Naive thymus-derived CD4-positive, alpha-beta T cell (primary cell): ENCODE measurements at regions not wholly inside any gene's neighbourhood (a gene's known extent, or its start where the extent isn't known, plus 50 kb on each side); places are given as distances from the start of the nearest gene placed in this dataset.

Experiments
- ATAC-seq: fragments of 150-1000 bp; cut with Tn5 transposase; 2 replicates; pipeline ENCODE4 v1.10.0; 2021; ENCODE audit warnings: mild to moderate bottlenecking, moderate library complexity
- CTCF ChIA-PET: fragments of 350-600 bp; sonication (Branson Sonifier 250); formaldehyde crosslinking; loops from one replicate; lab custom pipeline; 2021; ENCODE audit warnings: antibody characterized with exemption; lab: Charles Lee
- POLR2A ChIA-PET: fragments of 350-600 bp; sonication (Branson Sonifier 250); formaldehyde crosslinking; loops from one replicate; lab custom pipeline; 2021; ENCODE audit warnings: antibody characterized with exemption, inconsistent platforms; lab: Charles Lee
- DNase-seq, 9 donors: peaks; one replicate each; pipeline versions ENCODE4 v3.0.0 to v3.0.0-alpha.2; 2020 to 2022; ENCODE audit warnings: mixed read lengths in 1 of 9
- H3K27ac ChIP-seq: one replicate; pipeline ENCODE4 v1.7.0; 2013; ENCODE audit warnings: mild to moderate bottlenecking, low read depth, low read length, moderate library complexity
- H3K27me3 ChIP-seq, 2 donors: one replicate each; pipeline ENCODE4 v1.7.0; 2013; ENCODE audit warnings: low read length in 2 of 2, mild to moderate bottlenecking in 2 of 2, moderate library complexity in 2 of 2; ENCODE audit not compliant: control insufficient read depth in 2 of 2, insufficient read depth in 2 of 2
- H3K36me3 ChIP-seq, 3 experiments: 1 replicate in 2 of 3; 2 replicates in 1 of 3; pipeline ENCODE4 v1.7.0; 2013; ENCODE audit warnings: low read length in 3 of 3, mild to moderate bottlenecking in 3 of 3, moderate library complexity in 1 of 3; ENCODE audit not compliant: insufficient read depth in 3 of 3, control insufficient read depth in 2 of 3
- H3K4me1 ChIP-seq, 2 donors: one replicate each; pipeline ENCODE4 v1.7.0; 2013; ENCODE audit warnings: low read length in 2 of 2, mild to moderate bottlenecking in 2 of 2, moderate library complexity in 1 of 2; ENCODE audit not compliant: control insufficient read depth in 2 of 2, insufficient read depth in 2 of 2
- H3K4me3 ChIP-seq: 2 replicates; pipeline ENCODE4 v1.7.0; 2013; ENCODE audit warnings: mild to moderate bottlenecking, low read length
- H3K9me3 ChIP-seq, 3 experiments: 1 replicate in 2 of 3; 2 replicates in 1 of 3; pipeline ENCODE4 v1.7.0; 2013; ENCODE audit warnings: low read length in 3 of 3; ENCODE audit not compliant: control insufficient read depth in 2 of 3
- H3K27ac Mint-ChIP-seq, 9 donors: one replicate each; pipeline ENCODE4 v1.8.0; 2020 to 2022; ENCODE audit warnings: mixed read lengths in 9 of 9, mild to moderate bottlenecking in 8 of 9, moderate library complexity in 5 of 9, inconsistent platforms in 2 of 9
- H3K27me3 Mint-ChIP-seq, 5 donors: one replicate each; pipeline ENCODE4 v1.8.0; 2021 to 2022; ENCODE audit warnings: mixed read lengths in 5 of 5, mild to moderate bottlenecking in 1 of 5
- H3K36me3 Mint-ChIP-seq, 5 donors: one replicate each; pipeline ENCODE4 v1.8.0; 2020 to 2022; ENCODE audit warnings: mixed read lengths in 5 of 5, mild to moderate bottlenecking in 3 of 5, inconsistent platforms in 1 of 5
- H3K4me1 Mint-ChIP-seq, 7 donors: one replicate each; pipeline ENCODE4 v1.8.0; 2020 to 2022; ENCODE audit warnings: mixed read lengths in 7 of 7, mild to moderate bottlenecking in 3 of 7, inconsistent platforms in 1 of 7
- H3K4me3 Mint-ChIP-seq, 10 donors: one replicate each; pipeline ENCODE4 v1.8.0; 2020 to 2022; ENCODE audit warnings: mild to moderate bottlenecking in 10 of 10, mixed read lengths in 10 of 10, moderate library complexity in 6 of 10, inconsistent platforms in 2 of 10
- H3K9me3 Mint-ChIP-seq, 11 donors: one replicate each; pipeline ENCODE4 v1.8.0; 2020 to 2022; ENCODE audit warnings: mixed read lengths in 11 of 11, mild to moderate bottlenecking in 4 of 11, inconsistent platforms in 1 of 11, moderate library complexity in 1 of 11
- intact Hi-C, 2 donors: fragments of 100-400 bp; cut with micrococcal nuclease; formaldehyde crosslinking; loops; one replicate each; pipeline ENCODE4 v1.15.1; 2023

DNA sequence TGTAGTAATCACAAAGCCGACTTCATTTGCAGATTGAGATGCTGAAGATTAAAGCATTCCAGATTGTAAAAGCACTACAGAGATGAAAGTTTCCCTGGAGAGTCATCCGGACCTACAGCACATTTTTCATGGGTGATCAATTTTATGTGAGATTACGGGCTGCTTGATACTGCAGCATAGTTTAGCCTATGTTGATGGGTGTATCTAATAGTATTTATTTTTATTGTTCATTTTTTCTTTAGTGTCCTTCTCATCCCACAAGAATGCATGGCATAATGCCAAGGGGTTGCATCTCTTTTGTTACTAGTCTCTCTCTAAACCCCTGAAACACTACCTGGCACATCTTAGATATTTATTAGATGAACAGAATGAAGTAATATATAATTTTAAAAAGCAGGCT is 240.4 kb downstream of the MBD2 start:
- H3K4me1 Mint-ChIP-seq = no peaks in the 10 kb centered on the region
- Histone ChIP-seq H3K36me3 (no peaks in the 10 kb centered on the region), H3K27ac (no peak overlapping the region), H3K4me3 (no peak overlapping the region), H3K4me1 (no peaks in the 10 kb centered on the region), H3K9me3 (no peaks in the 10 kb centered on the region), H3K27me3 (no peaks in the 10 kb centered on the region)
- H3K9me3 Mint-ChIP-seq = peaks cover 0 to 17% (median 7%) of the 10 kb centered on the region in 11 donors
- peaks cover 0 to 5% (median 0%) of the 10 kb centered on the region in 5 donors for H3K36me3 Mint-ChIP-seq
- no peak overlapping the region for H3K4me3 Mint-ChIP-seq
- no peak overlapping the region for H3K27ac Mint-ChIP-seq
- CTCF ChIA-PET = no interaction called here
- intact Hi-C loops = no loop called here
- DNase-seq (no peak), ATAC-seq (no peak)
- POLR2A ChIA-PET = no interaction called here
- peaks cover 0 to 6% (median 4%) of the 10 kb centered on the region in 5 donors for H3K27me3 Mint-ChIP-seq

DNA sequence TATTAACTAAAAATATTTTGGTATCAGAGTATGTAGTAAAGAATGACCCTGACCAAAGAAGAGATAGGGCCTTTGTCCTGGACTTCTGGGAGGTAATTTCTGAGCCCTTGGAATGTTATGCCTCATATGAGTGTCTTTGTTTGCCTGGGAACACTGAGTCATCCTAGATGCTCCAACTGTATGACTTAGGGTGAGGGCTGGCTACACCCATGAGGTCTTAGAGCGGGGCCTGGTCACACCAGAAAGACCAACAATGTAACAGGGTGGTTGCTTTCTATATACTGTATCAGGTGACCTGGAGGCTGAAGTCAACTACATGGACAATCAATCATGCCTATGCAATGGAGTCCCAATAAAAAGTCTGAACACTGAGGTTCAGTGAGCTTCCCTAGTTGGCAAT is 253.1 kb downstream of the MBD2 start:
- Mint-ChIP-seq H3K9me3 (peaks cover 0 to 32% (median 16%) of the 10 kb centered on the region in 11 donors), H3K36me3 (no peaks in the 10 kb centered on the region), H3K27ac (no peak overlapping the region), H3K27me3 (no peaks in the 10 kb centered on the region), H3K4me3 (no peak overlapping the region), H3K4me1 (no peaks in the 10 kb centered on the region)
- ChIA-PET CTCF (no interaction called here), POLR2A (no interaction called here)
- H3K27me3 ChIP-seq = no peaks in the 10 kb centered on the region
- H3K9me3 ChIP-seq = peaks cover 0 to 7% (median 0%) of the 10 kb centered on the region in 3 experiments
- no peak overlapping the region for H3K27ac ChIP-seq
- no peak overlapping the region for H3K4me3 ChIP-seq
- ATAC-seq = no peak
- no peaks in the 10 kb centered on the region for H3K4me1 ChIP-seq
- intact Hi-C loops = no loop called here
- no peak for DNase-seq
- H3K36me3 ChIP-seq = no peaks in the 10 kb centered on the region

DNA sequence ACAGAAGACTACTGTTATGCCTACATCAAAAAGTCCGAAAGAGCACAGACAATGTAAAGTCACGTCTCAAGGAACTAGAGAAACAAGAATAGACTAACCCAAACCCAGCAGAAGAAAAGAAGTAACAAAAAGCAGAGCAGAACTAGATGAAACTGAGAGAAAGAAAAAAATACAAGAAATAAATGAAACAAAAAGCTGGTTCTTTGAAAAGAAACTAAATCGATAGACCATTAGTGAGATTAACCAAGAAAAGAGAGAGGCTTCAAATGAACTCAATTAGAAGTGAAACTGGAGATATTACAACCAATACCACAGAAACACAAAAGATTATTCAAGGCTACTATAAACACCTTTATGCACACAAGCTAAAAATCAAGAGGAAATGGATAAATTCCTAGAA is 271.8 kb downstream of the MBD2 start:
- ATAC-seq = no peak
- Mint-ChIP-seq H3K36me3 (no peaks in the 10 kb centered on the region), H3K9me3 (peaks cover 0 to 14% (median 2%) of the 10 kb centered on the region in 11 donors), H3K4me1 (no peaks in the 10 kb centered on the region), H3K27ac (no peak overlapping the region), H3K4me3 (no peak overlapping the region), H3K27me3 (peaks cover 0 to 8% (median 4%) of the 10 kb centered on the region in 5 donors)
- H3K27me3 ChIP-seq = no peaks in the 10 kb centered on the region
- H3K4me3 ChIP-seq = no peak overlapping the region
- no peaks in the 10 kb centered on the region for H3K4me1 ChIP-seq
- intact Hi-C loops = no loop called here
- ChIA-PET POLR2A (no interaction called here), CTCF (no interaction called here)
- DNase-seq = no peak
- H3K27ac ChIP-seq = no peak overlapping the region
- no peaks in the 10 kb centered on the region for H3K36me3 ChIP-seq
- H3K9me3 ChIP-seq = no peaks in the 10 kb centered on the region

DNA sequence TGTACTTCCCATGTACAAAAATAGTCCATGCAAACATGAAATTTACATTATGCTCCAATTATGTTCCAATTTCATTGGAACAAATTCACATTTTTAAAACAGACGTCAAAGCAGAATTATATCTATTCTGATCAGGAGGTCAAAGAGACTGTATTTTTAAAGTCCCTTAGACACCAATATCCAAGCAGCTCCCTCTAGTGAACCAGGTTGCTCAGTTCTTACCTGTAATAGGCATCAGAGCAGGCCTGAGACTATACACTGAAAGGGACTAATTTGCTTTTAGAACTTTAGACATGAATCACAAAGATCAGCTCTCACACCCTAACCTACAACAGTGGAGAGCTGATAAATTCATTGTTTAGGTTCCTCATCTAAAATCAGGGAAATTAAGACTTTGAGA is 273.9 kb downstream of the MBD2 start:
- Mint-ChIP-seq H3K9me3 (peaks cover 0 to 18% (median 7%) of the 10 kb centered on the region in 11 donors), H3K27me3 (peaks cover 0 to 8% (median 7%) of the 10 kb centered on the region in 5 donors), H3K27ac (no peak overlapping the region), H3K36me3 (no peaks in the 10 kb centered on the region), H3K4me3 (no peak overlapping the region), H3K4me1 (peaks cover 0 to 3% (median 0%) of the 10 kb centered on the region in 7 donors)
- intact Hi-C loops = no loop called here
- H3K9me3 ChIP-seq = no peaks in the 10 kb centered on the region
- no peaks in the 10 kb centered on the region for H3K27me3 ChIP-seq
- no peaks in the 10 kb centered on the region for H3K4me1 ChIP-seq
- DNase-seq = no peak
- CTCF ChIA-PET = no interaction called here
- ATAC-seq = no peak
- POLR2A ChIA-PET = no interaction called here
- H3K36me3 ChIP-seq = no peaks in the 10 kb centered on the region
- H3K27ac ChIP-seq = no peak overlapping the region
- H3K4me3 ChIP-seq = no peak overlapping the region

DNA sequence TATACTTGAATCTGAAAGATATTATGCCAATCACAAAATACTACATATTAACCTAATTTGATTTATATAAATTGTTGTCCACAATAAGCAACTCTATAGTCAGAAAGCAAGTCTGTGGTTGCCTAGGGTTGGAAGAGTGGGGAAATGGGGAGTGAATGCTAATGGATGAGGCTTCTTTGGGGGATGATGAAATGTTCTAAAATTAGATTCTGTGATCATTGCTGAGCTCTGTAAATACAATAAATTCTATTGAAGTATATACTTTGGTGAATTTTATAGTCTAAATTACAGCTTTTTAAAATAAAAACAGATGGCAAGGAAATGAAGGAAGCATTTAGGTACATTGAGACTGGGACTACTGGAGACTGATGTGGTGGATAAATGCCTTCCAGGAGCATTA is 275.5 kb downstream of the MBD2 start:
- POLR2A ChIA-PET = no interaction called here
- no peak overlapping the region for H3K4me3 Mint-ChIP-seq
- no peak for DNase-seq
- H3K27me3 Mint-ChIP-seq = peaks cover 0 to 8% (median 7%) of the 10 kb centered on the region in 5 donors
- Histone ChIP-seq H3K4me1 (no peaks in the 10 kb centered on the region), H3K36me3 (no peaks in the 10 kb centered on the region), H3K27me3 (no peaks in the 10 kb centered on the region), H3K9me3 (peaks cover 0 to 12% (median 0%) of the 10 kb centered on the region in 3 experiments), H3K4me3 (no peak overlapping the region), H3K27ac (no peak overlapping the region)
- peaks cover 0 to 5% (median 0%) of the 10 kb centered on the region in 5 donors for H3K36me3 Mint-ChIP-seq
- no peak for ATAC-seq
- CTCF ChIA-PET = no interaction called here
- peaks cover 0 to 27% (median 12%) of the 10 kb centered on the region in 11 donors for H3K9me3 Mint-ChIP-seq
- H3K4me1 Mint-ChIP-seq = peaks cover 0 to 3% (median 0%) of the 10 kb centered on the region in 7 donors
- no peak overlapping the region for H3K27ac Mint-ChIP-seq
- intact Hi-C loops = no loop called here

DNA sequence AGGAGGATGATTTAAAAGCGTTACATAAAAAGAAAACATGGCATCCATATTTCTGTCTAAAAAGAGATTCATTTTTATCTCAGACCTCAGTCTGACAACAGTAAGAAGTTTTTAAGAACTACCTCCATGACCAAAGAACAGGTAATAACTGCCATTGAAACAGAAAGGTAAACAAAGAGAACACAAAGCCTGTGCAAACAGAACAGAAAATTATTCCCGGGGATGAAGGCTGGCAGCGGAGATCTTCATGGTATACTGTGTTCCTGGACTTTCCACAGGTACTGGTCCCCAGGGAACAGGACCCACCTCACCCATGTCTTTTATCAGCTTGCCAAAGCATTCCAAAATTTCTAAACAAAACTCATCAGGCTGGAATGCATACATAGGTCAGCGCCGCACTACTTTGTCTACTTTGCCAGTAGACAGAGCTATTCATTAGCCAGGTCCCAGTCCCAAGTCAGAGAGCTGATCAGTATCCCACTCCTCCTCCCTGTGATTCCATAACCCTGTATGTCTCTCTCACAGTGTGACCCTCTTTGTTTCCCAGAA is 277.3 kb downstream of the MBD2 start:
- intact Hi-C loops = no loop called here

DNA sequence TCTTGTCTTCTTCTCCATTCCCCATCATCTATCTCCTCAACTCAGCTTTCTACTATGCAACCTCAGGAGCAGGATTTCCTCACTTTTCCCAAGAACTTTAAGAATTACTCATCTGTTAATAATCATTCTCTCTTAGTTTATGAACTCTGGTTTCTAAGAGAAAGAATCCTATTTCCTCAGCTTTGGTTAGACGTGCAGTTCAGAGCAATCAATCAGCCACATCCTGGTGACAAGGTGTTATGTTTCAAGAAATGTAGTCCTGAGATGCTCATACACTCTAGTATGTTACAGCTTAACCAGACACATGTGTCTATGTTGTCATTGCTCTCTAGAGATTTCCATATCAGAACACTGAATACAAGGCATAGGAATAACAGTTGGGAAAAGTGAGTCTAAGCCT is 277.9 kb downstream of the MBD2 start:
- peak overlapping the region in 1 of 9 donors; percentile 22 for H3K27ac Mint-ChIP-seq
- DNase-seq (no peak), ATAC-seq (no peak)
- Histone ChIP-seq H3K4me3 (no peak overlapping the region), H3K9me3 (peaks cover 0 to 15% (median 0%) of the 10 kb centered on the region in 3 experiments), H3K27ac (no peak overlapping the region), H3K27me3 (no peaks in the 10 kb centered on the region), H3K4me1 (no peaks in the 10 kb centered on the region), H3K36me3 (no peaks in the 10 kb centered on the region)
- H3K9me3 Mint-ChIP-seq = peaks cover 0 to 31% (median 12%) of the 10 kb centered on the region in 11 donors
- intact Hi-C loops = no loop called here
- ChIA-PET CTCF (no interaction called here), POLR2A (no interaction called here)
- peaks cover 0 to 5% (median 0%) of the 10 kb centered on the region in 5 donors for H3K36me3 Mint-ChIP-seq
- peaks cover 0 to 3% (median 0%) of the 10 kb centered on the region in 7 donors for H3K4me1 Mint-ChIP-seq
- H3K27me3 Mint-ChIP-seq = peaks cover 0 to 7% (median 0%) of the 10 kb centered on the region in 5 donors
- H3K4me3 Mint-ChIP-seq = no peak overlapping the region

More for the DNA sequence above, 277.3 kb downstream of the MBD2 start:
- Histone ChIP-seq H3K4me3 (no peak overlapping the region), H3K27ac (no peak overlapping the region), H3K36me3 (no peaks in the 10 kb centered on the region), H3K9me3 (peaks cover 0 to 15% (median 0%) of the 10 kb centered on the region in 3 experiments), H3K27me3 (no peaks in the 10 kb centered on the region), H3K4me1 (no peaks in the 10 kb centered on the region)
- Mint-ChIP-seq H3K27ac (no peak overlapping the region), H3K4me1 (peaks cover 0 to 3% (median 0%) of the 10 kb centered on the region in 7 donors), H3K27me3 (peaks cover 0 to 7% (median 3%) of the 10 kb centered on the region in 5 donors), H3K4me3 (no peak overlapping the region), H3K36me3 (peaks cover 0 to 5% (median 0%) of the 10 kb centered on the region in 5 donors), H3K9me3 (peaks cover 0 to 27% (median 12%) of the 10 kb centered on the region in 11 donors)
- DNase-seq = no peak
- POLR2A ChIA-PET = no interaction called here
- ATAC-seq = no peak
- CTCF ChIA-PET = no interaction called here
